GM12892 (cell line): ENCODE measurements at regions not wholly inside any gene's neighbourhood (a gene's known extent, or its start where the extent isn't known, plus 50 kb on each side); places are given as distances from the start of the nearest gene placed in this dataset.

ENCODE experiments used
- POLR2A ChIP-seq: IDR thresholded peaks from 2 replicates; pipeline ENCODE4 v1.6.1; 2011; ENCODE audit warnings: low read depth, low read length, control low read depth
- POLR2AphosphoS5 ChIP-seq: IDR thresholded peaks from 2 replicates; pipeline ENCODE4 v1.6.1; 2011; ENCODE audit warnings: low read depth, low read length, control low read depth
- TAF1 ChIP-seq: IDR thresholded peaks from 2 replicates; pipeline ENCODE4 v1.6.1; 2011; ENCODE audit warnings: low read depth, mild to moderate bottlenecking, control low read depth, low read length, borderline replicate concordance

DNA sequence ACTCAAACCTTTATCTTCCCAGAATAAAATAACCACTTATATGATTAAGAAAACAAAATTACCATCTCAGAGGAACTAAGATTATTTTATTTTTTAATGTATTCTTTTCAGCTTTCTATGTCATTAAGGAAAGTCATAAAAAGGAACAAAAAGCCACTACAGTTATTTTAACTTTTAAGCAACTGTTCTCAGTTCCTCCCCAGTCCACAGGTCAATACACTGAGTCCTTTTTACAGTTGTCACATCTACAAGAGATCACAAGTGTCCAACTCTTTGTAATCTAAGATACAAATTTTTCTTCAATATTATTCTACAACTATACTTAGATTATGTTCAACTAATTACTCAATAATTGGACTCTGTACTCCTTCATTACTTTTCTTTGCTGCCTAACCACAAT lies 782.8 kb upstream of the ACO1 start:
- TF ChIP-seq TAF1, result no peak
- TF ChIP-seq POLR2A, result no peak
- no peak for TF ChIP-seq POLR2AphosphoS5
